ENCODE measurements at regions not wholly inside any gene's neighbourhood (a gene's known extent, or its start where the extent isn't known, plus 50 kb on each side); places are given as distances from the start of the nearest gene placed in this dataset.

GRCh38 chr14:35978561-35978960, 152.4 kb downstream of the BRMS1L start:
- Histone ChIP-seq H3K4me3 (no peak overlapping the region), H3K4me1 (no peaks in the 10 kb centered on the region), H3K27ac (no peak overlapping the region), H3K27me3 (replicated peaks in 1 of 7) (no peaks in the 10 kb centered on the region), H3K36me3 (no peaks in the 10 kb centered on the region), H3K9me3 (peaks cover 0 to 6% (median 0%) of the 10 kb centered on the region in 8 donors)
- 72 to 87% (median 80%) methylated on average over 2 to 6 of the region's 6 CpGs for WGBS, 5 donors
- intact Hi-C loops (cut with DNase I; ENCODE audit: low total_unique reads), result no loop called here
- TF ChIP-seq POLR2AphosphoS5 (IDR thresholded peaks at IDR 0.05) (no peak), POLR2A (IDR thresholded peaks at IDR 0.05) (no peak), CTCF (IDR thresholded peaks at IDR 0.05 in 8 of 11, conservative IDR thresholded peaks at IDR 0.05 in 3 of 11) (no peak)
- DNase-seq, result no peak

GRCh38 chr14:35975814-35976213, 149.7 kb downstream of the BRMS1L start:
- H3K27ac ChIP-seq, result no peak overlapping the region
- 78 to 97% (median 90%) methylated on average over 4 of the region's 4 CpGs for WGBS, 5 donors
- H3K9me3 ChIP-seq, result no peaks in the 10 kb centered on the region
- H3K4me3 ChIP-seq, result no peak overlapping the region
- TF ChIP-seq POLR2A (IDR thresholded peaks at IDR 0.05) (no peak), POLR2AphosphoS5 (IDR thresholded peaks at IDR 0.05) (no peak), CTCF (IDR thresholded peaks at IDR 0.05 in 8 of 11, conservative IDR thresholded peaks at IDR 0.05 in 3 of 11) (no peak)
- no peak for DNase-seq
- intact Hi-C loops (cut with DNase I; ENCODE audit: low total_unique reads), result no loop called here
- H3K36me3 ChIP-seq, result no peaks in the 10 kb centered on the region
- H3K27me3 ChIP-seq (replicated peaks in 1 of 7), result peaks cover 0 to under 1% (median 0%) of the 10 kb centered on the region in 7 donors
- H3K4me1 ChIP-seq, result no peaks in the 10 kb centered on the region

GRCh38 chr14:35973770-35974169, 147.6 kb downstream of the BRMS1L start:
- no peak overlapping the region for H3K27ac ChIP-seq
- TF ChIP-seq POLR2A (IDR thresholded peaks at IDR 0.05) (no peak), POLR2AphosphoS5 (IDR thresholded peaks at IDR 0.05) (no peak), CTCF (IDR thresholded peaks at IDR 0.05 in 8 of 11, conservative IDR thresholded peaks at IDR 0.05 in 3 of 11) (no peak)
- 41 to 79% (median 70%) methylated on average over 1 of the region's 1 CpG for WGBS, 5 donors
- H3K4me3 ChIP-seq, result no peak overlapping the region
- no peaks in the 10 kb centered on the region for H3K36me3 ChIP-seq
- no peaks in the 10 kb centered on the region for H3K9me3 ChIP-seq
- H3K27me3 ChIP-seq (replicated peaks in 1 of 7), result peaks cover 0 to 7% (median 0%) of the 10 kb centered on the region in 7 donors
- intact Hi-C loops (cut with DNase I; ENCODE audit: low total_unique reads), result no loop called here
- no peak for DNase-seq
- H3K4me1 ChIP-seq, result no peaks in the 10 kb centered on the region

- intact Hi-C loops (cut with DNase I; ENCODE audit: low total_unique reads), result no loop called here
- no peak for DNase-seq
- Histone ChIP-seq H3K27ac (no peak overlapping the region), H3K9me3 (peaks cover 0 to 5% (median 0%) of the 10 kb centered on the region in 8 donors), H3K27me3 (replicated peaks in 1 of 7) (peaks cover 0 to 7% (median 0%) of the 10 kb centered on the region in 7 donors), H3K36me3 (no peaks in the 10 kb centered on the region), H3K4me1 (no peaks in the 10 kb centered on the region), H3K4me3 (no peak overlapping the region)
- 85 to 98% (median 94%) methylated on average over 1 of the region's 1 CpG for WGBS, 5 donors
- TF ChIP-seq POLR2A (IDR thresholded peaks at IDR 0.05) (no peak), CTCF (IDR thresholded peaks at IDR 0.05 in 8 of 11, conservative IDR thresholded peaks at IDR 0.05 in 3 of 11) (no peak), POLR2AphosphoS5 (IDR thresholded peaks at IDR 0.05) (no peak)
Measured at GRCh38 chr14:35971965-35972630, 146.0 kb downstream of the BRMS1L start.

Measured in spleen (tissue), 11 donors.